ENCODE measurements at regions not wholly inside any gene's neighbourhood (a gene's known extent, or its start where the extent isn't known, plus 50 kb on each side); places are given as distances from the start of the nearest gene placed in this dataset.
"Not testable (repeated sequence)": the region's sequence is repeated elsewhere in the genome, so short reads cannot be mapped to it uniquely, and the experiment has no call there.

GRCh38 chr7:115328018-115328417 is 406.1 kb downstream of the MDFIC start:
- Histone ChIP-seq H2BK5ac (ENCODE audit: low read length) (no peak overlapping the region), H4K5ac (ENCODE audit: low read length) (no peak overlapping the region), H3K79me1 (ENCODE audit: low read length) (no peaks in the 10 kb centered on the region), H2BK120ac (ENCODE audit: low read depth, low read length) (no peak overlapping the region), H3K4me3 (ENCODE audit: low read length) (no peak overlapping the region), H2AK5ac (ENCODE audit: low read length) (no peak overlapping the region), H3K9ac (ENCODE audit: low read length) (no peak overlapping the region), H3K36me3 (ENCODE audit: control insufficient read depth, insufficient read depth, low read length) (no peaks in the 10 kb centered on the region), H3K18ac (ENCODE audit: low read length) (no peak overlapping the region), H3K27ac (ENCODE audit: low read depth, low read length) (no peak overlapping the region), H4K8ac (ENCODE audit: low read depth, low read length) (no peak overlapping the region), H3K4me1 (ENCODE audit: control insufficient read depth, low read depth, low read length) (no peaks in the 10 kb centered on the region), H3K23ac (ENCODE audit: low read length) (no peak overlapping the region), H2BK15ac (replicated peaks; ENCODE audit: low read depth) (no peak overlapping the region), H3K79me2 (ENCODE audit: control insufficient read depth, insufficient read depth, low read length) (no peaks in the 10 kb centered on the region), H3K27me3 (ENCODE audit: insufficient read depth, low read length, poor library complexity) (no peaks in the 10 kb centered on the region), H3K56ac (ENCODE audit: low read length) (no peak overlapping the region), H3K4me2 (ENCODE audit: low read length) (no peak overlapping the region), H3K4ac (ENCODE audit: low read depth, low read length) (no peak overlapping the region)
- DNase-seq, result no peak
- no CpG with 5 or more reads among the region's 3 CpGs for WGBS (ENCODE audit: extremely low coverage, insufficient coverage, low lambda C conversion rate)

GRCh38 chr7:115327326-115327725 is 405.4 kb downstream of the MDFIC start:
- H3K79me1 ChIP-seq (ENCODE audit: low read length), result no peaks in the 10 kb centered on the region
- H3K79me2 ChIP-seq (ENCODE audit: control insufficient read depth, insufficient read depth, low read length), result no peaks in the 10 kb centered on the region
- DNase-seq, result no peak
- H3K27ac ChIP-seq (ENCODE audit: low read depth, low read length), result no peak overlapping the region
- H3K4ac ChIP-seq (ENCODE audit: low read depth, low read length), result no peak overlapping the region
- H2BK15ac ChIP-seq (replicated peaks; ENCODE audit: low read depth), result no peak overlapping the region
- H2AK5ac ChIP-seq (ENCODE audit: low read length), result no peak overlapping the region
- H3K4me1 ChIP-seq (ENCODE audit: control insufficient read depth, low read depth, low read length), result no peaks in the 10 kb centered on the region
- no peaks in the 10 kb centered on the region for H3K27me3 ChIP-seq (ENCODE audit: insufficient read depth, low read length, poor library complexity)
- no peak overlapping the region for H3K56ac ChIP-seq (ENCODE audit: low read length)
- no peak overlapping the region for H2BK120ac ChIP-seq (ENCODE audit: low read depth, low read length)
- H3K9ac ChIP-seq (ENCODE audit: low read length), result no peak overlapping the region
- H4K8ac ChIP-seq (ENCODE audit: low read depth, low read length), result no peak overlapping the region
- H2BK5ac ChIP-seq (ENCODE audit: low read length), result no peak overlapping the region
- no peaks in the 10 kb centered on the region for H3K36me3 ChIP-seq (ENCODE audit: control insufficient read depth, insufficient read depth, low read length)
- no peak overlapping the region for H3K4me3 ChIP-seq (ENCODE audit: low read length)
- no peak overlapping the region for H3K18ac ChIP-seq (ENCODE audit: low read length)
- no peak overlapping the region for H3K23ac ChIP-seq (ENCODE audit: low read length)
- no peak overlapping the region for H4K5ac ChIP-seq (ENCODE audit: low read length)
- H3K4me2 ChIP-seq (ENCODE audit: low read length), result no peak overlapping the region

- no peak overlapping the region for H3K56ac ChIP-seq (ENCODE audit: low read length)
- H3K4me1 ChIP-seq (ENCODE audit: control insufficient read depth, low read depth, low read length), result no peaks in the 10 kb centered on the region
- H2BK15ac ChIP-seq (replicated peaks; ENCODE audit: low read depth), result no peak overlapping the region
- no peak overlapping the region for H3K23ac ChIP-seq (ENCODE audit: low read length)
- no peak overlapping the region for H3K27ac ChIP-seq (ENCODE audit: low read depth, low read length)
- no peaks in the 10 kb centered on the region for H3K79me2 ChIP-seq (ENCODE audit: control insufficient read depth, insufficient read depth, low read length)
- H2BK120ac ChIP-seq (ENCODE audit: low read depth, low read length), result no peak overlapping the region
- H4K8ac ChIP-seq (ENCODE audit: low read depth, low read length), result no peak overlapping the region
- no peak overlapping the region for H3K9ac ChIP-seq (ENCODE audit: low read length)
- no CpG with 5 or more reads among the region's 2 CpGs for WGBS (ENCODE audit: extremely low coverage, insufficient coverage, low lambda C conversion rate)
- H3K18ac ChIP-seq (ENCODE audit: low read length), result no peak overlapping the region
- no peaks in the 10 kb centered on the region for H3K36me3 ChIP-seq (ENCODE audit: control insufficient read depth, insufficient read depth, low read length)
- no peak overlapping the region for H2BK5ac ChIP-seq (ENCODE audit: low read length)
- H3K79me1 ChIP-seq (ENCODE audit: low read length), result no peaks in the 10 kb centered on the region
- H4K5ac ChIP-seq (ENCODE audit: low read length), result no peak overlapping the region
- H3K4me2 ChIP-seq (ENCODE audit: low read length), result no peak overlapping the region
- no peak for DNase-seq
- no peak overlapping the region for H2AK5ac ChIP-seq (ENCODE audit: low read length)
- H3K4me3 ChIP-seq (ENCODE audit: low read length), result no peak overlapping the region
- no peak overlapping the region for H3K4ac ChIP-seq (ENCODE audit: low read depth, low read length)
- H3K27me3 ChIP-seq (ENCODE audit: insufficient read depth, low read length, poor library complexity), result no peaks in the 10 kb centered on the region
Observed at GRCh38 chr7:115319541-115319940, 397.6 kb downstream of the MDFIC start.

GRCh38 chr7:115310316-115310715 is 388.4 kb downstream of the MDFIC start:
- not testable (repeated sequence) for H3K56ac ChIP-seq (ENCODE audit: low read length); H3K4ac ChIP-seq (ENCODE audit: low read depth, low read length); H3K4me3 ChIP-seq (ENCODE audit: low read length); H3K4me1 ChIP-seq (ENCODE audit: control insufficient read depth, low read depth, low read length); H3K36me3 ChIP-seq (ENCODE audit: control insufficient read depth, insufficient read depth, low read length); H3K4me2 ChIP-seq (ENCODE audit: low read length); H3K79me2 ChIP-seq (ENCODE audit: control insufficient read depth, insufficient read depth, low read length); DNase-seq; H3K9ac ChIP-seq (ENCODE audit: low read length); H3K27ac ChIP-seq (ENCODE audit: low read depth, low read length); H3K27me3 ChIP-seq (ENCODE audit: insufficient read depth, low read length, poor library complexity); H4K5ac ChIP-seq (ENCODE audit: low read length); H3K79me1 ChIP-seq (ENCODE audit: low read length); H3K18ac ChIP-seq (ENCODE audit: low read length); H4K8ac ChIP-seq (ENCODE audit: low read depth, low read length); H2BK120ac ChIP-seq (ENCODE audit: low read depth, low read length); H2BK15ac ChIP-seq (replicated peaks; ENCODE audit: low read depth); H2BK5ac ChIP-seq (ENCODE audit: low read length); H3K23ac ChIP-seq (ENCODE audit: low read length); H2AK5ac ChIP-seq (ENCODE audit: low read length)
- WGBS (ENCODE audit: extremely low coverage, insufficient coverage, low lambda C conversion rate), result no CpG with 5 or more reads among the region's 2 CpGs

- Histone ChIP-seq H3K56ac (ENCODE audit: low read length) (no peak overlapping the region), H3K4ac (ENCODE audit: low read depth, low read length) (no peak overlapping the region), H3K27me3 (ENCODE audit: insufficient read depth, low read length, poor library complexity) (no peaks in the 10 kb centered on the region), H3K18ac (ENCODE audit: low read length) (no peak overlapping the region), H3K79me1 (ENCODE audit: low read length) (no peaks in the 10 kb centered on the region), H3K23ac (ENCODE audit: low read length) (no peak overlapping the region), H4K5ac (ENCODE audit: low read length) (no peak overlapping the region), H4K8ac (ENCODE audit: low read depth, low read length) (no peak overlapping the region), H3K36me3 (ENCODE audit: control insufficient read depth, insufficient read depth, low read length) (no peaks in the 10 kb centered on the region), H3K4me1 (ENCODE audit: control insufficient read depth, low read depth, low read length) (no peaks in the 10 kb centered on the region), H3K4me3 (ENCODE audit: low read length) (no peak overlapping the region), H3K9ac (ENCODE audit: low read length) (no peak overlapping the region), H2BK5ac (ENCODE audit: low read length) (no peak overlapping the region), H3K79me2 (ENCODE audit: control insufficient read depth, insufficient read depth, low read length) (no peaks in the 10 kb centered on the region), H2BK120ac (ENCODE audit: low read depth, low read length) (no peak overlapping the region), H3K4me2 (ENCODE audit: low read length) (no peak overlapping the region), H2AK5ac (ENCODE audit: low read length) (no peak overlapping the region), H3K27ac (ENCODE audit: low read depth, low read length) (no peak overlapping the region), H2BK15ac (replicated peaks; ENCODE audit: low read depth) (no peak overlapping the region)
- no CpG with 5 or more reads among the region's 2 CpGs for WGBS (ENCODE audit: extremely low coverage, insufficient coverage, low lambda C conversion rate)
- DNase-seq, result no peak
Observed at GRCh38 chr7:115306586-115306985, 384.7 kb downstream of the MDFIC start.

- H3K18ac ChIP-seq (ENCODE audit: low read length), result no peak overlapping the region
- no peak overlapping the region for H3K27ac ChIP-seq (ENCODE audit: low read depth, low read length)
- no peak overlapping the region for H2BK120ac ChIP-seq (ENCODE audit: low read depth, low read length)
Observed at GRCh38 chr7:115300231-115300870, 378.5 kb downstream of the MDFIC start.

More at GRCh38 chr7:115300231-115300870, 378.5 kb downstream of the MDFIC start:
- Histone ChIP-seq H3K79me2 (ENCODE audit: control insufficient read depth, insufficient read depth, low read length) (no peaks in the 10 kb centered on the region), H3K4ac (ENCODE audit: low read depth, low read length) (no peak overlapping the region), H3K79me1 (ENCODE audit: low read length) (no peaks in the 10 kb centered on the region), H3K4me1 (ENCODE audit: control insufficient read depth, low read depth, low read length) (no peaks in the 10 kb centered on the region), H3K23ac (ENCODE audit: low read length) (no peak overlapping the region), H3K9ac (ENCODE audit: low read length) (no peak overlapping the region), H3K36me3 (ENCODE audit: control insufficient read depth, insufficient read depth, low read length) (no peaks in the 10 kb centered on the region), H2BK15ac (replicated peaks; ENCODE audit: low read depth) (no peak overlapping the region), H4K8ac (ENCODE audit: low read depth, low read length) (no peak overlapping the region), H2BK5ac (ENCODE audit: low read length) (no peak overlapping the region), H2AK5ac (ENCODE audit: low read length) (no peak overlapping the region), H3K4me2 (ENCODE audit: low read length) (no peak overlapping the region), H3K4me3 (ENCODE audit: low read length) (no peak overlapping the region), H3K56ac (ENCODE audit: low read length) (no peak overlapping the region), H4K5ac (ENCODE audit: low read length) (no peak overlapping the region), H3K27me3 (ENCODE audit: insufficient read depth, low read length, poor library complexity) (no peaks in the 10 kb centered on the region)
- no CpG with 5 or more reads among the region's 1 CpG for WGBS (ENCODE audit: extremely low coverage, insufficient coverage, low lambda C conversion rate)
- no peak for DNase-seq

All from mesendoderm (in vitro differentiated cells).